ENCODE measurements at regions not wholly inside any gene's neighbourhood (a gene's known extent, or its start where the extent isn't known, plus 50 kb on each side); places are given as distances from the start of the nearest gene placed in this dataset.

DNA sequence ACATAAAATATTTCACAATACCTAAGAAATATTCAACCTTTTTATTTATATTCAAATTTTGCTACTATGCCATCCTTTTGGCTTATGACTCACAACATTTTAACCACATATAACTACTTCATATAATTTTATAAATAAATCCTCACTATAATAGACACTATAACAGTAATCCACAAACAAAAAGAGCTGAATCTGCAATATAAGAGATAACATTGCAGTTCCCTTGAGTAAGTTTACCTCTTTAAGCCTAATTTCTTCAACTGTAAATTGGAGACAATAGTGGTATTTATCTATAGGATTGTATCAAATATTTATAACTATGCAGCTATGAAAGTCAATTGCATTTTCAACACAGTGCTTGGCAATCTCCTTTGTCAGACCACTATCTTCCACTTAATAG is 1084.5 kb downstream of the NR2F1-AS1 start:
- DNase-seq: no peak
- in situ Hi-C loops (cut with MboI; ENCODE audit: low pct_unique_long_range_greater_than_20kb, low sequenced_read_pairs): no loop called here

DNA sequence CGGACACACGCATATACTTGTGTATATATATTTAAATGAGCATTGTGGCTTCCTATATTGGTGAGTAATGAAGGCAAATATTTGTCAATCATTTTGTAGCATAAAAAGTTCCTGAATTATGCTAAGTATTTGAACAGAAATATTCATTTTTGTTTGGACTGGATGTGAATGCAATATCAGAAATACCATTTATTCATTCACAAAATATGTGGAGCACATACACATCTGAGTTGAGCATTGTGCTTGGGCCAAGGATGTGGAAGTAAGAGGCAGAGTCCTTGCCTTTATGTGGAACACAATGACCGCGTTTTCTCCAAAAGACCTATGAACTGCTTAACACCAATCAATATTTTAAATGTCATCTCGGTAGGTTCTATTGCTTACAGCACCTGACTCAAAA is 1086.5 kb downstream of the NR2F1-AS1 start:
- in situ Hi-C loops (cut with MboI; ENCODE audit: low pct_unique_long_range_greater_than_20kb, low sequenced_read_pairs): no loop called here
- no peak for DNase-seq

DNA sequence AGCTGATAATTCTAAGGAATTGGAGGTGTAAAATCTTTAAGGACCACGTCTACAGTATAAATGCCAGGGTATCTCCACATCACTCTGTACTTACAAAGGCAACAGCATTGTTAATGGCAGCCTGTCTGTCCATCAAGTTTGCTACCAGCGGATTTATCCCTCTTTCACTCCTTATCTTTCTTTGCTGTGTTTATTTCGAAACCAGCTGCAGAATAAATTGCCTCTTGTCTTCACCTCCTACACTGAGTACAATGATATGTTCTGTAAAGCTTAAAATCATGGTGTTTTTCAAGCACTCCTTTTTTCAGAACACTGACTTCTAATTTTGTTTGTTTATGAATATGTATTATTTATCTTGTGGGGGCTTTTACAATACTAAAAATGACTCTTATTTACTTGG is 1088.1 kb downstream of the NR2F1-AS1 start:
- no peak for DNase-seq
- in situ Hi-C loops (cut with MboI; ENCODE audit: low pct_unique_long_range_greater_than_20kb, low sequenced_read_pairs): no loop called here

DNA sequence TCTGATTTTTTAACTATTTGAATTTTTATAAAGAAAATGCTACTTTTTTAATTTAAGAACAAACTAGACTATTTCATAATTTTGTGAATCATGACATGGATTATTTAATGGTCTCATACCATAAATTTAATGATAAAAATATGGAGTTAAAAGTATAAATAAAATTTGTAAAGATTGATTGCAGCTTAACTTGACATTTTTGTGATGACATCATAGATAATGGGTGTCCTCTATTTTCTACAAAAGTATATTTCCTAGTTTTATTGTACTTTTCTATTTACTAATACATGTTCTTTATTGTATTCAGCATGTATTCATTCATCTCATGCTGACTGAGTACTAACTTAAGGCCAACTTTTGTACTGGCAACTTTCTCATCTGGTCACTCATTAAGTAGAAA is 1096.5 kb downstream of the NR2F1-AS1 start:
- DNase-seq: no peak
- in situ Hi-C loops (cut with MboI; ENCODE audit: low pct_unique_long_range_greater_than_20kb, low sequenced_read_pairs): no loop called here

DNA sequence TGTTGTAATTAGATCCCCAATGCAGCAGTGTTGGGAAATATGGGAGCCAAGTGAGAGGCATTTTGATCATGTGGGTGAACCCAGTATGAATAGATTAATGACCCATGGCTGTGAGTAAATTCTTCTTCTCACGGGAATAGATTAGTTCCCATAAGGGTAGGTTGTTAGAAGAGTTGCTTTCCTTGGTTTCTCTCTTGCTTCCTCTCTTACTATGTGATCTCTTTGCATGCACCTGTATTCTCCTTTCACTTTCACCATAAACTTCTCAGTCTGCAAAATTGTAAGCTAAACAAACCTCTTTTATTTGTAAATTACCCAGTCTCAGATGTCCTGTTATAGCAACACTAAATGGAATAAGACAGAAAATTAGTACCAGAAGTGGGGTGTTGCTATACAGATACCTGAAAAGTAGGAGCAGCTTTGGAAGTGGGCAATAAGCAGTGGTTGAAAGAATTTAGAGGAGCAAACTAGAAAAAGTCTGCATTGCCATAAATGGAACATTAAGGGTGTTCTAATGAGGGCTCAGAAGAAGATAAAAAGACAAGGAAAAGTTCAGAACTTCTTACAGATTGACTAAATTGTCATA is 1090.0 kb upstream of the ARRDC3 start:
- in situ Hi-C loops (cut with MboI; ENCODE audit: low pct_unique_long_range_greater_than_20kb, low sequenced_read_pairs): no loop called here
- DNase-seq: no peak

DNA sequence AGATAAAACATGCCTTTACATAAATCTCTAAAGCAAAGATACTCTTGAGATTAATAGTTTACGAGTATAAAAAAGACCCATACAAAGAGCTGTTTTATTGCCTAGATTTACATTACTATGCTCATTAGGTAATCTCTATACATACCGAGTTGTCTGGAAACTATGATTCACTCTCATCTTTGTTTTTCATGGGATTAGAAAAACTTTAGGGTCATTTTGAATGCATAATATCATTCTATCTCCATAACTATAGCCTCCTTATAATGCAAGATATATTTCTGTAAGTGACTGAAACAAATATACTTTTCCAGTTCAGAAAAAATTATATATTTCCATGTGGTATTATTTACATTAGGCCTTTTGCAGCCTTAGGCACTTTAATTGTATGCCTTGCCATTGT is 1088.7 kb upstream of the ARRDC3 start:
- in situ Hi-C loops (cut with MboI; ENCODE audit: low pct_unique_long_range_greater_than_20kb, low sequenced_read_pairs): no loop called here
- no peak for DNase-seq

DNA sequence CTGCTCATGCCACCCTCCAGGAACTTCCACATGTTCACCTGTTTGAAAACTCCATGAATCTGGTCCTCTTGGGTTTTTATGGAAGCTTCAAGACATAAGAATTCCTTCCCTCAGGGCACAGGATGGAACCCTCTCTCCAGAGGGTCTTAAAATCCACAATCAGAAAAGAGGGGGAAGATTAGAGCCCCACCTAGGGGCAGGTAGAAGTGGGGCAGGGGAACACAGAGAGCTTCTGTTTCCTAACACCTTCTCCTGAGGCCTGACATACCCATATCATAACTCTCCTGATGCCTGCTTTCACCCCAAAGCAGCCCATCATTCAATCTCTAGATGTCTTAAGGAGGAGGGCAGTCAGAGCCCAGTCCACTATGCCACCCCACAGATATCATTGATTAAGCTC is 1087.7 kb upstream of the ARRDC3 start:
- in situ Hi-C loops (cut with MboI; ENCODE audit: low pct_unique_long_range_greater_than_20kb, low sequenced_read_pairs): no loop called here
- DNase-seq: no peak

DNA sequence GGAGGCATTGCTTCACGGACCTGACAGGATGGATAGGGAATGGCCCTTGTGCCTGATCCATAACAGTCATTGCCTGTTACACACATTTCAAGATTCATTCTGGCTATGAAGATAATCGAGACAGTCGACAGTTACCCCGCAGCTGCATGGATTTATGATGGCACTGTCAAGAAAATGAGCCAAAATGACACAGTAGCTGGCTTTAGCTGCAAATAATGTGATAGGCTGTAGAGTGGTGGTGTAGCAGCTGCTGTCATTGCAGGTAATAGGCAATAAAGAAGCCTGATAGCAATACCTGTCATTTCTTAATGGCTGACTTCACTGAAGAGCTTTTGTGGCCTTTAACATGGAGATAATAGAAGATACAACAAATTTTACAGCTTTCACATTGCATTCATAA is 1085.2 kb upstream of the ARRDC3 start:
- DNase-seq: no peak

DNA sequence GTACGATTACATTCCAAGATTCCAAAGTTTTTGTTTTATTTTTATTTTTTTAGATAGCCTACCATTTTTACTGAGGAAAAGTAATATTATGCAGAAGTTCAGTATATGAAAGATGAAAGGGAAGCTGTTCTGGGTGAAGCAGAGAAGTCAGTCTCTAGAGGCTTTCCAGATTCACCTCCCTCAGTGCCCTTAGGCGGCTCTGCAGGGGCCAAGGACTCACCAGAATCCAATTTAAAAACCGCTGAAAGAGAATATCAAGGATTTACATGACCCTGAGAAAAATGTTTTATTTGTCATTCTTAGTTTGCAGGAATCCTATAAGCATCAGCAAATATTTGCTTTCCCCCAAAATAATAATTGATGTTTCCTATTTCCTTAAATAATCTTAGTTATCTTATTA is 1084.6 kb upstream of the ARRDC3 start:
- in situ Hi-C loops (cut with MboI; ENCODE audit: low pct_unique_long_range_greater_than_20kb, low sequenced_read_pairs): no loop called here
- DNase-seq: no peak

More for the DNA sequence above, 1085.2 kb upstream of the ARRDC3 start:
- in situ Hi-C loops (cut with MboI; ENCODE audit: low pct_unique_long_range_greater_than_20kb, low sequenced_read_pairs): no loop called here

DNA sequence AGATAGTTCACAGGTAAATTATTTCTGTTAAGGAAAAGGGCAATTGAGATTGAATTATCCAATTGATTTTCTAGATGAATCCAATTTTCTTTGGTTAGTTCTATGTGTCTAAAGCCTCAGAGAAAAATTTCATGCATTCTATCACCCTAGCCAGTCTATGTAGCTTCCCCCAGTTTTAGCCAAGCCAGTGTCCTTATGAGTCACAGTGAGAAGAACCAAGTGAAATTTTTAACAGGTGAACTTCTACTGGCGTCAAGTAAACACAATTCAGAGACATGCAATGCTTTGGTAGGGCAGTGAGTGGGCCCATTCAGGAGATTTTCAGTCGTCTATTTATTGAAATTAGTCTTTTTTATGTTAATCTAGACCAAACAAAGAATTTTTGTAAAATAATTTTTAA is 1077.4 kb upstream of the ARRDC3 start:
- no peak for DNase-seq
- in situ Hi-C loops (cut with MboI; ENCODE audit: low pct_unique_long_range_greater_than_20kb, low sequenced_read_pairs): no loop called here

DNA sequence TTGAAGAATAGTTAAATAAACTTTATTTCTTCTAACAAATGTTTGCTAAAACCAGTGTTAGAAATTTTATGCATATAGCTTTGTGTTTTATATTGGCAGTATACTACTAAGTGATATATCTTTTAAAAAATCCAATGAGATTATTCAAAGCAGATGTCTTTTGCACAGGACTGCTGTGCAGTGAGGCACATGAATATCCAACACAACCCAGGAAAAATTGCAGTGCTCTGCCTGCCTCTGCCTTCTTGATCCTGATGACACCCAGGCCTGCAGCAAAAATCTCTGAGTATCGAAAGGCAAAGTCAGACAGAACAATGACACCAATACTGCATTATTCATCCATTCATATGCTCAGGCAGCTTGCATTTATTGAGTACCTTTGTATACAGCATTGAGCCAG is 1076.5 kb upstream of the ARRDC3 start:
- in situ Hi-C loops (cut with MboI; ENCODE audit: low pct_unique_long_range_greater_than_20kb, low sequenced_read_pairs): no loop called here
- no peak for DNase-seq

DNA sequence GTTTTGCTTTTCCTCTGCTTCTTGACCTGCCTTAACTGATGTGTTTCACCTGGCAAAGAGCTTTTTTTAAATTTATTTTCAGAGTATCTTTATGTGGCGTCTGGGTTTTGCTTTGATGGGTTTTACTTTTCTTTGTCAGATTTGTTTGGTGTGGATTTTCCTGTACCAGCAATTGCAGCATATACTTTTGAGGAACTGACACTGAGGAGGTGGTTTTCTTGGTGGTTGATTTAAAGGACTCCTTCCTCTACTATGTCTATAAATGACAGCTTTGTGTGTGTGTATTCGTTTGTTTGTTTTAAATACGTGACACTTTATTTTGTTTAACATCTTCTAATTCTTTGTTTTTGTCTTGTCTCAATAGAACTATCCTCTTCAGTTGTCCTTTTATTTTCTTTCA is 1071.9 kb upstream of the ARRDC3 start:
- DNase-seq: no peak
- in situ Hi-C loops (cut with MboI; ENCODE audit: low pct_unique_long_range_greater_than_20kb, low sequenced_read_pairs): no loop called here

DNA sequence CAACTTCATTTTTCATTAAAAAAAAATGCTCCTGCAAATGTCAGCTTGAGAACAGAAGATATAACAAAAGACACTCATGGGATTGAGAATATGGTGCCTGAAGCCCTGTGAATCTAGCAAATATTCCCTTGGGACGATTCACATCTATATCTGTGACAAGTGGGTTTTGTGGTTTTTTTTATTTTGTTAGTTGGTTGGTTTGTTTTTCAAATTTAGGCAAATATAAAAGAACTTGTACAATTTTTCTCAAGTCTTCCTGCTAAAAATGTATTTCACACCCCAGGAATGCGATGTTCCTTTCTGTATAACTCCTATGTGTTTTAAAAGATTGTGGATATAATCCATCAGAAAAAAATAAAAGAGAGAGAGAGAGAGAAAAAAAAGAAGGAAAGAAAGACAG is 1061.8 kb upstream of the ARRDC3 start:
- in situ Hi-C loops (cut with MboI; ENCODE audit: low pct_unique_long_range_greater_than_20kb, low sequenced_read_pairs): no loop called here

DNA sequence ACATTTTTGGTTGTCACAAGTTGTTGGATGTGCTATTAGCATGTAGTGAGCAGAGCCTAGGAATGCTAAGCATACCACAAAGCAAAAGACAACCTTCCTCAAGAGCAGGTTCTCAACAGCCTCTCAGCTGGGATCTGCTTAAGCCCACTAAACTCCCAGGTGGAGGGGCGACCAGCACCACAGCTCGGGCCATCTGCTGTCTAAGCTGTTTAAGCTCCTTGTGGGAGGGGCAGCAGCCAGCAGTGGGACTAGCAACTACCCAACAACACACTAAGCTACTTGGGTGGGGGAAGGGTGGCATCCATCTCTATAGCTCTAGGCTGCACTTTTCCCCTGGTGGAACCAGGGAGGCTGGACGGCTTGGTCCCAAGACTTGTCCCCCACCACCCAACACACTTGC is 1052.7 kb upstream of the ARRDC3 start:
- DNase-seq: no peak

More for the DNA sequence above, 1061.8 kb upstream of the ARRDC3 start:
- no peak for DNase-seq

DNA sequence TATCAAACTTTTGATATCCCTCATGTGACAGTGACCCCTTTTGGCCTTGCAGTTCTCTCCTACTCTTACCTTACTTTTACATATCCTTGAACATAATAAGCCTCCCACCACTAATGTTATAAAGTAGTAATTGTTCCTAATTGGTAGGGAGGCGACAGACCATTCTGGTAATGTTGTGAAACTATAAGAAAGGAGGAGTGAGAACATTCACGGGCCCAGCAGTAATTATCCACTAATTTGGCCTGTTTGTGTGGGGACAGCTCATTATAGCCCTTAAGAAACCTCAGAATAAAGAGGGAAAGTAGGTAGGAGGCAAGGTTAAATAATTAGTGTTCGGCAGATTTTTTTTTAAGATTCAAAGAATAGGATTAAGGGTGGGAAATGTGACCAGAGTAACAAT is 1046.5 kb upstream of the ARRDC3 start:
- in situ Hi-C loops (cut with MboI; ENCODE audit: low pct_unique_long_range_greater_than_20kb, low sequenced_read_pairs): no loop called here
- DNase-seq: no peak

More for the DNA sequence above, 1052.7 kb upstream of the ARRDC3 start:
- in situ Hi-C loops (cut with MboI; ENCODE audit: low pct_unique_long_range_greater_than_20kb, low sequenced_read_pairs): no loop called here

DNA sequence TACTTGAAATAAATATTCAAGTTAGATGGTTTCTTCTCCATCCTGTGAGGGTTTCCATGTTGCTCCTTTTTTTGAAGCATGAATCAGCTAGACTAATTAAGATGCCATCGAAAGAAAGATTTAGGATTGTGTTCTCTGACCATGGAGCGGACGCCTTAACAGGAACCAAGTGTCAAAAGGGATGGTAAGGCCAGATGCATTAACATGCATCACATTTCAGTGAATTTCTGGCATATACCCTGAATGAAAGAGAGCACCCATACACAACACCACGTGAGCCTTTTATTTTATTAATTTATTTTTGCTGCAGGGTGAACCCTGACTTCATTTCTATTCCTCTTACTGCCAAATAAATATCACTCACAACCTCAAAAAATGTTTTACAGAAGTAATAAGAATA is 1045.3 kb upstream of the ARRDC3 start:
- in situ Hi-C loops (cut with MboI; ENCODE audit: low pct_unique_long_range_greater_than_20kb, low sequenced_read_pairs): no loop called here
- no peak for DNase-seq

DNA sequence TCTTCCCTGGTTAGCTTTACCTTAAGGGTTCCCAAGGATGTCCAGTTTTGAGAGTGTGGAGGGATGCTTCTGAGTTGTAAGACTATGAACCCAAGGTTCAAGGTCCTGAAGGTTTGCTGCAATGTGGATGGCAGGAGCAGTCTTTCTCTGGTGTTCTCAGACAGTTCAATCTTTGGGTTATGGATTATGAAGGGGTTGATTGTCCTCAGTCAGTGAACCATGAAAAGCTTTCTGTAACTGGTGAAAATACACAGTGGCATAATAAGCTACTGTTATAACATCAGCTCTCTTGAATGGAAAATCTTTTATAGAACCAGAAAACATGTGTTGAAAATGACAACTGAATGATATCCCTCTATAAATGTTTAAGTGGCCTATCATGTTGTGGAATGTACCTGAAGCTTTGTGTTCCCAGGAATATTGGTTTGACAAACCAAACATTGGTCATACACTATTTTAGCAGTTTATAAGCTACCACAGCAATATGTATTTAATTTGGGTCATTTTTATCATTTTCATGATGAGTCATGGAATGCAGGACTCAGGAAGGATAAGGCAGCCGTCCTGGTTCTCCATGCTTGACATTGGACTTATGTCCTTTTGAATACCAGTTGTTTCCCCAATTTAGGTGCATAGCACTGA is 1041.8 kb upstream of the ARRDC3 start:
- in situ Hi-C loops (cut with MboI; ENCODE audit: low pct_unique_long_range_greater_than_20kb, low sequenced_read_pairs): no loop called here
- DNase-seq: no peak

DNA sequence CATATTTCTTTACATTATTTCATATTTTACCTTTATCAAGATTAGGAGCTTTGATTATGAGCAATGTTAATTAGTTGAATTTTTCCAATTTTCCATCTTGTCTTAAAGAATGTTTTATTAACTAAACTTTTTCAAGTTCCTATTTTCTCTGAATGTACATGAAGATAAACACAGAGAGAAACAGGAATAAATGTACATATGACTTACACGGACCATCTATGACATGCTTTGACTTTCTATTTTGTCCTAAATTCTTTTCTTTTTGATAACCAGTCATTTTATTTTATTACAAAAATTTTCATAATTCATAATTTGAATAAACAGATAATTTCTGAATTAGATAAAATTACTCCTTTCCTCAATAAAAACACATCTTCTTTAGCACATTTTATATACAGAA is 1038.8 kb upstream of the ARRDC3 start:
- in situ Hi-C loops (cut with MboI; ENCODE audit: low pct_unique_long_range_greater_than_20kb, low sequenced_read_pairs): no loop called here
- DNase-seq: peak; percentile 7

DNA sequence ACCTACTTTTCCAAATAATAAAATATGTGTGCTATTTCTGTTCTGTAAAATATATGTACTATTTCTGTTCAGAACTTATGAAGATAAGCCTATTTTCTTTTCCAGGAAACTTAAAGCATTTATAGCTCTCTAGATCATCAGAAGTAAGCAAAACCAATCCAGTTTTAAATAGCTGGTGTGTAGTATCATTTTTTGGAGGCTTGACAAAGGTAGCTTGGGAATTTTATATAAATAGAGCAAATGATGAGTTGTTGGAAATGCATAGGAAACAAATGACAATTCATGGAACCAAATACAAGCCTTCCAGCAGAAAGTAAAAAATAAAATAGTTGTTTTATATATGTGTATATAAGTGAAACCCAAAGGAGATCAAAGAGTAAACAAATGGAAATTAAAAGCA is 1038.1 kb upstream of the ARRDC3 start:
- in situ Hi-C loops (cut with MboI; ENCODE audit: low pct_unique_long_range_greater_than_20kb, low sequenced_read_pairs): no loop called here
- no peak for DNase-seq

DNA sequence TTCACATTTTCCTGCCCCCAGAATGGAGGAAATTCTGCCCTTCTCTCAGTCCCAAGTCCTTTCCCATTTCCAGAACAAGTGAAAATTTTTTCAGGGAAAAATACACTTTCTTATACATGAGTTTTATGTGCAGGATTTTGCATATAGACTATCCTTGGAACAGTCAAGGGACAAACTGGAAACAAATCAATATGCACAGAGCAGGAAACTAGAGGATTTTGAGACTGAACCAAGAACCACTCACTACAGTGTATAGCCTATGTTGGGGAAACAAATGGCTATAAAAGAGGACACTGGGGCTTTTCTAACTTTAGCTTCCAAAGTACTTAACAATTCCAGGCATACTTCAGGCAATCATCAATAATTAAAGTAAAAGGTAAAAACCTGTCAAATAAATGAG is 1036.1 kb upstream of the ARRDC3 start:
- in situ Hi-C loops (cut with MboI; ENCODE audit: low pct_unique_long_range_greater_than_20kb, low sequenced_read_pairs): no loop called here
- no peak for DNase-seq

DNA sequence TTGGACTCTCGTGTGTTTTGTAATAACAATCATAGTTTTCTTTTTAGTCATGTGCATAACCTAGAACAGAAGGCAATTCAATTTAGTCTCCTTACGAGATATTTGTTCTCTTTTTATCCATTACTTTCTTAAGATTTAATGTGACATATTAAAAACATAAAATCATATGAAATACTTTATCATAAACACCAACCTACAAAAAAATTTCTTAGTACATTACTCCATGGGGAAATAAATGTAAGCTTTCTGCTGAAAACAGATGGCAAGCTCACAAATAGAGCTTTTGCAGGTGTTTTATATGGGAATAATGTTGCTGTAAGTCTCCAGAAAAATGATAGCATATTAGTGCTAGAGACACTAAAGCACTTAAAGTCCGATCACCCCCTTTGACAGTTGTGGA is 1035.2 kb upstream of the ARRDC3 start:
- in situ Hi-C loops (cut with MboI; ENCODE audit: low pct_unique_long_range_greater_than_20kb, low sequenced_read_pairs): no loop called here
- no peak for DNase-seq

Measured in KBM-7 (cell line).